Stimulated activated CD8-positive, alpha-beta memory T cell treated with anti-CD3 and anti-CD28 coated beads, Interleukin-4, amount 100 ng/mL, for 1 hour (primary cell): ENCODE measurements at regions not wholly inside any gene's neighbourhood (a gene's known extent, or its start where the extent isn't known, plus 50 kb on each side); places are given as distances from the start of the nearest gene placed in this dataset.
A peak's percentile ranks its signal among the peaks of the same experiment; 100 is the strongest.
"Not testable (repeated sequence)": the region's sequence is repeated elsewhere in the genome, so short reads cannot be mapped to it uniquely, and the experiment has no call there.

Source experiments
- DNase-seq, 2 donors: peaks; one replicate each; pipeline ENCODE4 v3.0.0-alpha.2; 2020; ENCODE audit warnings: low read depth in 2 of 2, low spot score in 1 of 2

- no peak for DNase-seq
These were observed 79.6 kb downstream of the INSIG1 start for GRCh38 chr7:155377071-155377837.

GRCh38 chr7:155377838-155378579, 79.9 kb upstream of the EN2 start:
- no peak for DNase-seq

GRCh38 chr7:155378580-155378934, 79.4 kb upstream of the EN2 start:
- no peak for DNase-seq

- DNase-seq, result no peak
These were observed 78.7 kb upstream of the EN2 start for GRCh38 chr7:155378959-155379871.

GRCh38 chr7:155380221-155380861, 77.6 kb upstream of the EN2 start:
- peak; percentile 15 to 27 for DNase-seq

- DNase-seq, result no peak
These were observed 76.7 kb upstream of the EN2 start for GRCh38 chr7:155380976-155381851.

- DNase-seq, result no peak
These were observed 75.8 kb upstream of the EN2 start for GRCh38 chr7:155381852-155382801.

- DNase-seq, result no peak
These were observed 75.1 kb upstream of the EN2 start for GRCh38 chr7:155382802-155383171.

- no peak for DNase-seq
These were observed 74.0 kb upstream of the EN2 start for GRCh38 chr7:155383756-155384491.

GRCh38 chr7:155384751-155385150, 73.2 kb upstream of the EN2 start:
- no peak for DNase-seq

GRCh38 chr7:155385182-155385581, 72.7 kb upstream of the EN2 start:
- DNase-seq, result not testable (repeated sequence)

GRCh38 chr7:155386608-155387007, 71.3 kb upstream of the EN2 start:
- DNase-seq, result no peak

GRCh38 chr7:155387066-155387620, 70.8 kb upstream of the EN2 start:
- DNase-seq, result no peak

GRCh38 chr7:155388561-155388960, 69.4 kb upstream of the EN2 start:
- DNase-seq, result no peak

GRCh38 chr7:155391414-155391813, 66.5 kb upstream of the EN2 start:
- DNase-seq, result no peak

- no peak for DNase-seq
These were observed 65.0 kb upstream of the EN2 start for GRCh38 chr7:155392726-155393570.

- no peak for DNase-seq
These were observed 63.5 kb upstream of the EN2 start for GRCh38 chr7:155394413-155394812.
